ENCODE measurements at regions not wholly inside any gene's neighbourhood (a gene's known extent, or its start where the extent isn't known, plus 50 kb on each side); places are given as distances from the start of the nearest gene placed in this dataset.

GRCh38 chr6:125477844-125478243 is 176.1 kb upstream of the HDDC2 start:
- no peak for TF ChIP-seq POLR2A (IDR thresholded peaks at IDR 0.05)
- TF ChIP-seq, protein P1, sequence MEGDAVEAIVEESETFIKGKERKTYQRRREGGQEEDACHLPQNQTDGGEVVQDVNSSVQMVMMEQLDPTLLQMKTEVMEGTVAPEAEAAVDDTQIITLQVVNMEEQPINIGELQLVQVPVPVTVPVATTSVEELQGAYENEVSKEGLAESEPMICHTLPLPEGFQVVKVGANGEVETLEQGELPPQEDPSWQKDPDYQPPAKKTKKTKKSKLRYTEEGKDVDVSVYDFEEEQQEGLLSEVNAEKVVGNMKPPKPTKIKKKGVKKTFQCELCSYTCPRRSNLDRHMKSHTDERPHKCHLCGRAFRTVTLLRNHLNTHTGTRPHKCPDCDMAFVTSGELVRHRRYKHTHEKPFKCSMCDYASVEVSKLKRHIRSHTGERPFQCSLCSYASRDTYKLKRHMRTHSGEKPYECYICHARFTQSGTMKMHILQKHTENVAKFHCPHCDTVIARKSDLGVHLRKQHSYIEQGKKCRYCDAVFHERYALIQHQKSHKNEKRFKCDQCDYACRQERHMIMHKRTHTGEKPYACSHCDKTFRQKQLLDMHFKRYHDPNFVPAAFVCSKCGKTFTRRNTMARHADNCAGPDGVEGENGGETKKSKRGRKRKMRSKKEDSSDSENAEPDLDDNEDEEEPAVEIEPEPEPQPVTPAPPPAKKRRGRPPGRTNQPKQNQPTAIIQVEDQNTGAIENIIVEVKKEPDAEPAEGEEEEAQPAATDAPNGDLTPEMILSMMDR (IDR thresholded peaks at IDR 0.05) = no peak

All from transverse colon (tissue), 3 donors.